ENCODE measurements at regions not wholly inside any gene's neighbourhood (a gene's known extent, or its start where the extent isn't known, plus 50 kb on each side); places are given as distances from the start of the nearest gene placed in this dataset.
"Not testable (repeated sequence)": the region's sequence is repeated elsewhere in the genome, so short reads cannot be mapped to it uniquely, and the experiment has no call there.

DNA sequence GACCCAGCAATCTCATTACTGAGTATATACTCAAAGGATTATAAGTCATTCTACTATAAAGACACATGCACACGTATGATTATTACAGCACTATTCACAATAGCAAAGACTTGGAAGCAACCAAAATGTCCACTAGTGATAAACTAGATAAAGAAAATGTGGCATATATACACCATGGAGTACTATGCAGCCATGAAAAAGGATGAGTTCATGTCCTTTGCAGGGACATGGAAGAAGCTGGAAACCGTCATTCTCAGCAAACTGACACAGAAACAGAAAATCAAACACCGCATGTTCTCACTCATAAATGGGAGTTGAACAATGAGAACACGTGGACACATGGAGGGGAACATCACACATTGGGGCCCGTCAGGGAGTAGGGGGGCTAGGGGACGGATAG lies 1600.0 kb upstream of the NUDT12 start:
- not testable (repeated sequence) for H3K9ac ChIP-seq (ENCODE audit: low read depth, low read length); H3K4me3 ChIP-seq (ENCODE audit: low read length); H3K27ac ChIP-seq (ENCODE audit: low read length); H3K27me3 ChIP-seq (ENCODE audit: insufficient read depth, low read length); H3K36me3 ChIP-seq (ENCODE audit: insufficient read depth, low read depth, low read length); H3K9me3 ChIP-seq (ENCODE audit: insufficient read depth, low read depth, low read length); H3K4me1 ChIP-seq (ENCODE audit: insufficient read depth, low read length)

DNA sequence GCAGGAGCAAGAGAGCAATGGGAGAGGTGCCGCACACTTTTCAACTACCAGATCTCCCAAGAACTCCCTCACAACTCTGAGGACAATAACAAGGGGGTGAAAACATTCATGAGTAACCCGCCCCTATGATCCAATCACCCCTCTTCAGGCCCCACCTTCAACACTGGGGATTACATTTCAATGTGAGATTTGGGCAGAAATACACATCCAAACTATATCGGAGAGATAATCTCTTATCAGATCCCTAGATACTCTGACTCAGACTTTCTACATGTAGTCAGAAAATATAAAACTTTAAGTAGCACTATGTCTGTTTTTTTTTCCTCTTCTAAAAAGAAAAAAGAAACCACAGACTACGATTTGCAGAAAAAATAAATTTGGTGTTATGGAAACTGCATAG lies 1595.9 kb upstream of the NUDT12 start:
- no peaks in the 10 kb centered on the region for H3K27me3 ChIP-seq (ENCODE audit: insufficient read depth, low read length)
- no peaks in the 10 kb centered on the region for H3K36me3 ChIP-seq (ENCODE audit: insufficient read depth, low read depth, low read length)
- no peaks in the 10 kb centered on the region for H3K4me1 ChIP-seq (ENCODE audit: insufficient read depth, low read length)
- no peak overlapping the region for H3K27ac ChIP-seq (ENCODE audit: low read length)
- H3K9ac ChIP-seq (ENCODE audit: low read depth, low read length) = no peak overlapping the region
- no peaks in the 10 kb centered on the region for H3K9me3 ChIP-seq (ENCODE audit: insufficient read depth, low read depth, low read length)
- no peak overlapping the region for H3K4me3 ChIP-seq (ENCODE audit: low read length)

- Histone ChIP-seq H3K27ac (ENCODE audit: low read length) (no peak overlapping the region), H3K27me3 (ENCODE audit: insufficient read depth, low read length) (no peaks in the 10 kb centered on the region), H3K4me1 (ENCODE audit: insufficient read depth, low read length) (no peaks in the 10 kb centered on the region), H3K9me3 (ENCODE audit: insufficient read depth, low read depth, low read length) (no peaks in the 10 kb centered on the region), H3K9ac (ENCODE audit: low read depth, low read length) (no peak overlapping the region), H3K36me3 (ENCODE audit: insufficient read depth, low read depth, low read length) (no peaks in the 10 kb centered on the region), H3K4me3 (ENCODE audit: low read length) (no peak overlapping the region)
Measured at GRCh38 chr5:105150323-105150722, 1587.7 kb upstream of the NUDT12 start.

DNA sequence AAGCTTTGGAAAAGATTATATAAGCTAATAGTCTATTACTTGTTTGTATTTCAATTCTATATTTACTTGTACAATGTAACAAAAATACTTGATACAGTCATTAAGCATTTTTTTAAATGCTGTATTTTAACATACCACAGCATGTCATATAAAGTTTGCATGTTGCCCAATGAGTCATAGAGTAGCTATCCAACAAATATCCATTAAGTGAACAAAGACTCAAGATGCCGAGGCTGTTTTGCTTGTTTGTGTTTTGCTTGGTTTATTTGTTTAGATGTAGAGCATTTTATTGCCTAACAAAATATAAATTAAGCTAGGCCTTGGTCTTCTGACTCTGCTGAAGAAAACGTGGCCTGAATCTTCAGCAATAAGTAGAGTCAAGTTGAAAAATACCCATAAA lies 1584.3 kb upstream of the NUDT12 start:
- Histone ChIP-seq H3K27me3 (ENCODE audit: insufficient read depth, low read length) (no peaks in the 10 kb centered on the region), H3K9me3 (ENCODE audit: insufficient read depth, low read depth, low read length) (no peaks in the 10 kb centered on the region)

DNA sequence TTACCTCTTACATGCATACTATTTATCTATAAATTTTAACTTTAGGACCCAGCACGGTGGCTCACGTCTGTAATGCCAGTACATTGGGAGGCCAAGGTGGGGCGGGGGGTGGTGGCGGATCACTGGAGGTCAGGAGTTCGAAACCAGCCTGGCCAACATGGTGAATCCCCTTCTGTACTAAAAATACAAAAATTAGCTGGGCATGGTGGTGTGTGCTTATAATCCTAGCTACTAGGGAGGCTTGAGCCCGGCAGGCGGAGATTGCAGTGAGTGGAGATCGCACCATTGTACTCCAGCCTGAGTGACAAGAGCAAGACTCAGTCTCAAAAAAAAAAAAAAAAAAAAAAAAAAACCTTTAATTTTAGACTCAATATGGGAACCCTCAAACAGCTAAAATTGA lies 1582.6 kb upstream of the NUDT12 start:
- Histone ChIP-seq H3K27ac (ENCODE audit: low read length) (no peak overlapping the region), H3K9me3 (ENCODE audit: insufficient read depth, low read depth, low read length) (no peaks in the 10 kb centered on the region), H3K36me3 (ENCODE audit: insufficient read depth, low read depth, low read length) (no peaks in the 10 kb centered on the region), H3K9ac (ENCODE audit: low read depth, low read length) (no peak overlapping the region), H3K27me3 (ENCODE audit: insufficient read depth, low read length) (no peaks in the 10 kb centered on the region), H3K4me3 (ENCODE audit: low read length) (no peak overlapping the region), H3K4me1 (ENCODE audit: insufficient read depth, low read length) (no peaks in the 10 kb centered on the region)

More for the DNA sequence above, 1584.3 kb upstream of the NUDT12 start:
- no peak overlapping the region for H3K9ac ChIP-seq (ENCODE audit: low read depth, low read length)
- no peaks in the 10 kb centered on the region for H3K4me1 ChIP-seq (ENCODE audit: insufficient read depth, low read length)
- no peak overlapping the region for H3K27ac ChIP-seq (ENCODE audit: low read length)
- no peaks in the 10 kb centered on the region for H3K36me3 ChIP-seq (ENCODE audit: insufficient read depth, low read depth, low read length)
- H3K4me3 ChIP-seq (ENCODE audit: low read length) = no peak overlapping the region

- Histone ChIP-seq H3K36me3 (ENCODE audit: insufficient read depth, low read depth, low read length) (no peaks in the 10 kb centered on the region), H3K4me1 (ENCODE audit: insufficient read depth, low read length) (no peaks in the 10 kb centered on the region), H3K27ac (ENCODE audit: low read length) (no peak overlapping the region), H3K9me3 (ENCODE audit: insufficient read depth, low read depth, low read length) (no peaks in the 10 kb centered on the region), H3K27me3 (ENCODE audit: insufficient read depth, low read length) (no peaks in the 10 kb centered on the region), H3K4me3 (ENCODE audit: low read length) (no peak overlapping the region), H3K9ac (ENCODE audit: low read depth, low read length) (no peak overlapping the region)
Measured at GRCh38 chr5:105134328-105134727, 1571.7 kb upstream of the NUDT12 start.

GRCh38 chr5:105133087-105133486 lies 1570.5 kb upstream of the NUDT12 start:
- no peaks in the 10 kb centered on the region for H3K36me3 ChIP-seq (ENCODE audit: insufficient read depth, low read depth, low read length)
- H3K27ac ChIP-seq (ENCODE audit: low read length) = no peak overlapping the region
- H3K9me3 ChIP-seq (ENCODE audit: insufficient read depth, low read depth, low read length) = no peaks in the 10 kb centered on the region
- no peaks in the 10 kb centered on the region for H3K27me3 ChIP-seq (ENCODE audit: insufficient read depth, low read length)
- no peak overlapping the region for H3K4me3 ChIP-seq (ENCODE audit: low read length)
- H3K4me1 ChIP-seq (ENCODE audit: insufficient read depth, low read length) = no peaks in the 10 kb centered on the region
- no peak overlapping the region for H3K9ac ChIP-seq (ENCODE audit: low read depth, low read length)

DNA sequence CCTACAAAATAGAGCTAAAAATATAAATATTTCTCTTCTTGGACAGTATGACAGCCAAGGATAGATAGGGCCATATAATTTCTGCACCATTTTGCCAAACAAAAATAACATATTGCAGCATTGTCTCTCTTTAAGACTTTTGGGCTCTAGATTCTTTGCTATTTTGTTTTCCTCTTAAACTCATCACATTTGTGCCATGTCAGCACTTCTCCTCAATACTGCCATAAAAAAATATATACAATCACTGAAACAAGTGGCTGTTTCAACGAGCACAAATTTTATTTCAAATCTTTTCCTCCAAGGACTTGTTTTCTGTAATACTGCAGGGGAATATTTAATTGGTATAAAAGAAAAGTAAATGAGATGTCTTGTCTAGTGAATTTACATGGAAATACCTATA lies 1570.0 kb upstream of the NUDT12 start:
- no peak overlapping the region for H3K4me3 ChIP-seq (ENCODE audit: low read length)
- no peak overlapping the region for H3K27ac ChIP-seq (ENCODE audit: low read length)
- H3K4me1 ChIP-seq (ENCODE audit: insufficient read depth, low read length) = no peaks in the 10 kb centered on the region
- H3K9ac ChIP-seq (ENCODE audit: low read depth, low read length) = no peak overlapping the region
- H3K36me3 ChIP-seq (ENCODE audit: insufficient read depth, low read depth, low read length) = no peaks in the 10 kb centered on the region
- no peaks in the 10 kb centered on the region for H3K9me3 ChIP-seq (ENCODE audit: insufficient read depth, low read depth, low read length)
- H3K27me3 ChIP-seq (ENCODE audit: insufficient read depth, low read length) = no peaks in the 10 kb centered on the region

DNA sequence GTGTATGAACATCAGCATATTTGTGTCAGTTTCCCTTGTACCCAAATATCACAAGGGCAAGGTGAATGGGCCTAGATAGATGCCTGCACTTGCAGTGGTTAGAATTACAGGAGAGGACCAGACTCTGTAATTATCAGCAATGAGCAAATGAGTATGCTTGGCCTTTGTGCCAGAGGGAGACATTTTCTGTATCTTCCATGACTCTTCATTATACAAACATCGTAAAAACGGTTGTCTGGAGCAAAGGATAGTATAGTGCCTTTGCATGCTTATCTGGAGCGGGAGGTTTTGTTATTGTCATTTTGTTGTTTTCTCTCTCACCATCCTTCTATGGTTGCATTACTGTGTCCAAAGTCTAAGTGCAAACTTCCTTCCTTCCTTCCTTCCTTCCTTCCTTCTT lies 1568.5 kb upstream of the NUDT12 start:
- Histone ChIP-seq H3K27me3 (ENCODE audit: insufficient read depth, low read length) (no peaks in the 10 kb centered on the region), H3K9ac (ENCODE audit: low read depth, low read length) (no peak overlapping the region), H3K36me3 (ENCODE audit: insufficient read depth, low read depth, low read length) (no peaks in the 10 kb centered on the region), H3K4me1 (ENCODE audit: insufficient read depth, low read length) (no peaks in the 10 kb centered on the region), H3K27ac (ENCODE audit: low read length) (no peak overlapping the region), H3K9me3 (ENCODE audit: insufficient read depth, low read depth, low read length) (no peaks in the 10 kb centered on the region), H3K4me3 (ENCODE audit: low read length) (no peak overlapping the region)

- Histone ChIP-seq H3K9me3 (ENCODE audit: insufficient read depth, low read depth, low read length) (no peaks in the 10 kb centered on the region), H3K4me1 (ENCODE audit: insufficient read depth, low read length) (no peaks in the 10 kb centered on the region), H3K4me3 (ENCODE audit: low read length) (no peak overlapping the region), H3K36me3 (ENCODE audit: insufficient read depth, low read depth, low read length) (no peaks in the 10 kb centered on the region), H3K27me3 (ENCODE audit: insufficient read depth, low read length) (no peaks in the 10 kb centered on the region), H3K9ac (ENCODE audit: low read depth, low read length) (no peak overlapping the region), H3K27ac (ENCODE audit: low read length) (no peak overlapping the region)
Measured at GRCh38 chr5:105101577-105101976, 1539.0 kb upstream of the NUDT12 start.

DNA sequence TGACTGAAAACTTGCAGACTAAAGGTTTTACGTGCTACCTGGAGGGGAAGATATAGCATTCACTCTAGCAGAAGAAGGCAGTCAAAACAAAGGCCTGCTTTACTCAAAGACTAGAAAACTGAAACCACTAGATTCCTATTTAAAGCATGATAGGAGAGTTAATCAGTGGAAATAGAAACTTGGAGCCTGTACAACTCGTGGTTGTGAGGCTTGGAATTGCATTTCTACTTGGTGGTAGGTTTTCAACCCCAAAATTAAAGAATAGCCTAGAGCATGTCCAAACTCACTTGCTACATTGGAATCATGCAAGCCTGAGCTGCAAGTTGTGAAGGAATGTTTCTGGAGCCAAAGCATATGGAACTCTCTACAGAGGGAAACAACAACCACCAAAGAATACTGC lies 1526.4 kb upstream of the NUDT12 start:
- peaks cover 24% of the 10 kb centered on the region for H3K9me3 ChIP-seq (ENCODE audit: insufficient read depth, low read depth, low read length)
- no peak overlapping the region for H3K9ac ChIP-seq (ENCODE audit: low read depth, low read length)
- H3K27ac ChIP-seq (ENCODE audit: low read length) = no peak overlapping the region
- no peaks in the 10 kb centered on the region for H3K36me3 ChIP-seq (ENCODE audit: insufficient read depth, low read depth, low read length)
- H3K4me1 ChIP-seq (ENCODE audit: insufficient read depth, low read length) = no peaks in the 10 kb centered on the region
- no peaks in the 10 kb centered on the region for H3K27me3 ChIP-seq (ENCODE audit: insufficient read depth, low read length)
- no peak overlapping the region for H3K4me3 ChIP-seq (ENCODE audit: low read length)

DNA sequence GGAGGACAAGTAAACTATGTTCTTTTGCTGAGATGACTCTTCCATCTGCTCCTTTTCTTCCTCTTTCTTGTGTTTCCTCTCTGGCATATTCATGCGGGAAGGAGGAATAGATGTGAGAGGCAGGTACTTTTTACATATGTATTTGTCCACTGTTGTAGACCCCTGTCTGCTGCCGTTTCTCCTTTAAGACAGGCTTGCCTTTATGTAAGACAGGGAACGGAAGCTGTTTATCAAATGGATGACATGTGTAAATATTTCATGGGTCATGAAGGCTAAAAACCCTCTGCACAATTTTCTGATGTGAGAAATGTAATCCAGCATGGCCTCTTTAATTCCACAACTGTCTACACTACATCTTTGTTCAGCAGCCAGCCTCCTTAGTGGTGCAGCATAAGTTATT lies 1525.5 kb upstream of the NUDT12 start:
- Histone ChIP-seq H3K36me3 (ENCODE audit: insufficient read depth, low read depth, low read length) (no peaks in the 10 kb centered on the region), H3K27ac (ENCODE audit: low read length) (no peak overlapping the region), H3K9ac (ENCODE audit: low read depth, low read length) (no peak overlapping the region), H3K27me3 (ENCODE audit: insufficient read depth, low read length) (no peaks in the 10 kb centered on the region), H3K9me3 (ENCODE audit: insufficient read depth, low read depth, low read length) (peaks cover 17% of the 10 kb centered on the region), H3K4me3 (ENCODE audit: low read length) (no peak overlapping the region), H3K4me1 (ENCODE audit: insufficient read depth, low read length) (no peaks in the 10 kb centered on the region)

- H3K4me3 ChIP-seq (ENCODE audit: low read length) = no peak overlapping the region
- no peaks in the 10 kb centered on the region for H3K27me3 ChIP-seq (ENCODE audit: insufficient read depth, low read length)
- H3K9ac ChIP-seq (ENCODE audit: low read depth, low read length) = no peak overlapping the region
- H3K4me1 ChIP-seq (ENCODE audit: insufficient read depth, low read length) = no peaks in the 10 kb centered on the region
- no peak overlapping the region for H3K27ac ChIP-seq (ENCODE audit: low read length)
- no peaks in the 10 kb centered on the region for H3K36me3 ChIP-seq (ENCODE audit: insufficient read depth, low read depth, low read length)
- H3K9me3 ChIP-seq (ENCODE audit: insufficient read depth, low read depth, low read length) = peaks cover 13% of the 10 kb centered on the region; the same call in 1 of the 2 replicates
Measured at GRCh38 chr5:105057893-105058292, 1495.3 kb upstream of the NUDT12 start.

Measured in iPS-20b (cell line).